A549 (cell line): ENCODE measurements at regions not wholly inside any gene's neighbourhood (a gene's known extent, or its start where the extent isn't known, plus 50 kb on each side); places are given as distances from the start of the nearest gene placed in this dataset.

Experiments
- ATAC-seq, 2 experiments: fragments of 200-7000 bp in 1 of 2; fragments of >200 bp in 1 of 2; cut with Nextera tagmentation in 1 of 2; cut with Tn5 transposase in 1 of 2; 3 replicates each; pipeline versions ENCODE4 v1.8.0 to v1.9.1; 2018 to 2020; ENCODE audit warnings: mild to moderate bottlenecking in 1 of 2, moderate library complexity in 1 of 2
- CTCF ChIA-PET: fragments of 300-600 bp; sonication (Branson Sonifier 250); formaldehyde crosslinking; extraction: SDS; loops from one replicate; lab custom pipeline; 2021; ENCODE audit warnings: antibody characterized with exemption, inconsistent platforms; lab: Yijun Ruan, JAX
- POLR2A ChIA-PET: fragments of 350-600 bp; formaldehyde crosslinking; extraction: SDS; loops from one replicate; lab custom pipeline; 2021; ENCODE audit warnings: antibody characterized with exemption, inconsistent platforms; lab: Yijun Ruan, JAX
- DNase-seq, 2 experiments: peaks; one replicate each; pipeline versions ENCODE4 v3.0.0 to v3.0.0-alpha.2; 2011 to 2016; ENCODE audit warnings: low read depth in 1 of 2, low spot score in 1 of 2
- FAIRE-seq: peaks from 2 replicates; lab custom pipeline; 2011; peaks lifted over from hg19 to GRCh38; lab: Jason Lieb, UNC
- H3K27ac ChIP-seq, 2 experiments: fragments of >200 bp; sonication (Bioruptor Twin); formaldehyde crosslinking; 3 replicates each; pipeline ENCODE4 v1.5.1; 2016 to 2017
- H3K4me1 ChIP-seq: fragments of >200 bp; sonication (Bioruptor Twin); formaldehyde crosslinking; 3 replicates; pipeline ENCODE4 v1.6.1; 2016
- H3K4me2 ChIP-seq: fragments of >200 bp; sonication (Bioruptor Twin); formaldehyde crosslinking; 3 replicates; pipeline ENCODE4 v1.6.1; 2016
- H3K4me3 ChIP-seq: fragments of >200 bp; sonication (Bioruptor Twin); formaldehyde crosslinking; 3 replicates; pipeline ENCODE4 v1.5.1; 2016
- H3K9me3 ChIP-seq: fragments of >200 bp; sonication (Bioruptor Twin); formaldehyde crosslinking; 3 replicates; pipeline ENCODE4 v1.6.1; 2016
- ATOH8 ChIP-seq: fragments of 250-450 bp; sonication (Bioruptor Pico); IDR thresholded peaks from 2 replicates; pipeline ENCODE4 v1.5.0; 2020; ENCODE audit warnings: low read depth, mild to moderate bottlenecking, moderate library complexity
- BCL3 ChIP-seq: fragments of >200 bp; sonication (Bioruptor Twin); formaldehyde crosslinking; IDR thresholded peaks from 3 replicates; pipeline ENCODE4 v1.6.1; 2016
- CEBPB ChIP-seq, 2 experiments: fragments of >200 bp in 1 of 2; sonication (Bioruptor Twin) in 1 of 2; formaldehyde crosslinking in 1 of 2; IDR thresholded peaks; 2 replicates each; pipeline ENCODE4 v1.6.1; 2012 to 2016
- CHD2 ChIP-seq: fragments of 150-350 bp; IDR thresholded peaks from 2 replicates; pipeline ENCODE4 v1.6.1; 2014; ENCODE audit warnings: low read length; ENCODE audit not compliant: partially characterized antibody
- CHD4 ChIP-seq: fragments of 200-600 bp; sonication (generic); IDR thresholded peaks from 2 replicates; pipeline ENCODE4 v1.6.1; 2016; ENCODE audit warnings: antibody characterized with exemption, mild to moderate bottlenecking, borderline replicate concordance
- EHF ChIP-seq: fragments of 250-450 bp; sonication (Bioruptor Pico); IDR thresholded peaks from 2 replicates; pipeline ENCODE4 v1.5.0; 2020; ENCODE audit warnings: mild to moderate bottlenecking
- EP300 ChIP-seq, 2 experiments: fragments of >200 bp; sonication (Bioruptor Twin); formaldehyde crosslinking; IDR thresholded peaks; 2 replicates in 1 of 2; 3 replicates in 1 of 2; pipeline ENCODE4 v1.6.1; 2016 to 2017
- ESRRA ChIP-seq: fragments of 150-350 bp; IDR thresholded peaks from 2 replicates; pipeline ENCODE4 v1.6.1; 2014; ENCODE audit warnings: mild to moderate bottlenecking, low read length, borderline replicate concordance
- FOXS1 ChIP-seq: fragments of 250-450 bp; sonication (Bioruptor Pico); IDR thresholded peaks from 2 replicates; pipeline ENCODE4 v1.5.0; 2020; ENCODE audit warnings: mild to moderate bottlenecking, moderate library complexity
- GATA3 ChIP-seq: IDR thresholded peaks from 2 replicates; pipeline ENCODE4 v1.6.1; 2012; ENCODE audit warnings: borderline replicate concordance
- HEYL ChIP-seq: fragments of 250-450 bp; sonication (Bioruptor Pico); IDR thresholded peaks from 2 replicates; pipeline ENCODE4 v1.8.0; 2021; ENCODE audit warnings: mild to moderate bottlenecking, moderate library complexity
- HMGXB4 ChIP-seq: fragments of 250-450 bp; sonication (Bioruptor Pico); IDR thresholded peaks from 2 replicates; pipeline ENCODE4 v1.5.0; 2021; ENCODE audit warnings: mild to moderate bottlenecking, moderate library complexity, borderline replicate concordance
- HOXA7 ChIP-seq: fragments of 250-450 bp; sonication (Bioruptor Pico); IDR thresholded peaks from 2 replicates; pipeline ENCODE4 v1.5.0; 2020; ENCODE audit warnings: mild to moderate bottlenecking, moderate library complexity
- HOXB13 ChIP-seq: fragments of 250-450 bp; sonication (Bioruptor Pico); IDR thresholded peaks from 2 replicates; pipeline ENCODE4 v1.5.0; 2020; ENCODE audit warnings: low read depth, mild to moderate bottlenecking, moderate library complexity
- HOXB5 ChIP-seq: fragments of 250-450 bp; sonication (Bioruptor Pico); IDR thresholded peaks from 2 replicates; pipeline ENCODE4 v1.5.0; 2020; ENCODE audit warnings: mild to moderate bottlenecking, moderate library complexity
- KDM5A ChIP-seq: fragments of 200-600 bp; sonication (generic); IDR thresholded peaks from 2 replicates; pipeline ENCODE4 v1.6.1; 2016; ENCODE audit warnings: antibody characterized with exemption, mild to moderate bottlenecking
- NPAS2 ChIP-seq: fragments of 250-450 bp; sonication (Bioruptor Pico); IDR thresholded peaks from 2 replicates; pipeline ENCODE4 v1.8.0; 2022; ENCODE audit warnings: mild to moderate bottlenecking, moderate library complexity, borderline replicate concordance
- PBX3 ChIP-seq: IDR thresholded peaks from 2 replicates; pipeline ENCODE4 v1.6.1; 2012
- RAD21 ChIP-seq, 2 experiments: fragments of >200 bp in 1 of 2; sonication (Bioruptor Twin) in 1 of 2; formaldehyde crosslinking in 1 of 2; IDR thresholded peaks in 1 of 2; conservative IDR thresholded peaks in 1 of 2; 2 replicates in 1 of 2; 3 replicates in 1 of 2; pipeline ENCODE4 v1.6.1; 2012 to 2018; ENCODE audit warnings: inconsistent platforms in 1 of 2
- RARB ChIP-seq: fragments of 250-450 bp; sonication (Bioruptor Pico); IDR thresholded peaks from 2 replicates; pipeline ENCODE4 v1.8.0; 2021; ENCODE audit warnings: mild to moderate bottlenecking, moderate library complexity
- USF2 ChIP-seq: fragments of 450-650 bp; IDR thresholded peaks from 2 replicates; pipeline ENCODE4 v1.6.1; 2014; ENCODE audit warnings: antibody characterized with exemption
- ZSCAN20 ChIP-seq: fragments of 250-450 bp; sonication (Bioruptor Pico); IDR thresholded peaks from 2 replicates; pipeline ENCODE4 v1.8.0; 2022; ENCODE audit warnings: mild to moderate bottlenecking, moderate library complexity
- WGBS: methylation state at CpG from one replicate; pipeline ENCODE4 v1.1.6; 2017; ENCODE audit errors: missing lambda C conversion rate; 5-methylcytosine and 5-hydroxymethylcytosine counted together

GRCh38 chr5:93017376-93017775, 563.6 kb downstream of the NR2F1-AS1 start:
- POLR2A ChIA-PET = no interaction called here

GRCh38 chr5:93010616-93011015, 570.4 kb downstream of the NR2F1-AS1 start:
- 79% methylated on average over 1 of the region's 1 CpG for WGBS
- H3K4me2 ChIP-seq = no peak overlapping the region
- no peaks in the 10 kb centered on the region for H3K4me1 ChIP-seq
- no peak overlapping the region for H3K4me3 ChIP-seq
- no peak overlapping the region for H3K27ac ChIP-seq
- no peak for ATAC-seq
- TF ChIP-seq HOXB5 (CRISPR knock-in tag) = no peak
- TF ChIP-seq HOXB13 = no peak
- no peak for TF ChIP-seq HEYL (CRISPR knock-in tag)
- TF ChIP-seq PBX3 = no peak
- no peak for TF ChIP-seq HOXA7
- TF ChIP-seq, all 56 proteins: peak for 0
- DNase-seq = no peak
- CTCF ChIA-PET = no interaction called here
- no peaks in the 10 kb centered on the region for H3K9me3 ChIP-seq
- FAIRE-seq = no peak
- POLR2A ChIA-PET = no interaction called here

More at GRCh38 chr5:93017376-93017775, 563.6 kb downstream of the NR2F1-AS1 start:
- no peaks in the 10 kb centered on the region for H3K9me3 ChIP-seq
- FAIRE-seq = no peak
- H3K4me2 ChIP-seq = no peak overlapping the region
- 93% methylated on average over 1 of the region's 1 CpG for WGBS
- no peak for TF ChIP-seq NPAS2
- TF ChIP-seq RAD21 (conservative IDR thresholded peaks at IDR 0.05 in 1 of 2, IDR thresholded peaks at IDR 0.05 in 1 of 2) = no peak
- TF ChIP-seq CHD2 = no peak
- TF ChIP-seq ATOH8 (CRISPR knock-in tag) = no peak
- no peak for TF ChIP-seq ZSCAN20
- TF ChIP-seq ESRRA = no peak
- TF ChIP-seq, all 56 proteins: peak for 0
- ATAC-seq = no peak
- CTCF ChIA-PET = no interaction called here
- no peak for DNase-seq
- H3K4me1 ChIP-seq = peaks cover 4% of the 10 kb centered on the region; the same call in 2 of the 3 replicates
- no peak overlapping the region for H3K27ac ChIP-seq
- H3K4me3 ChIP-seq = no peak overlapping the region

- ATAC-seq = no peak
- H3K4me2 ChIP-seq = no peak overlapping the region
- TF ChIP-seq RAD21 (conservative IDR thresholded peaks at IDR 0.05 in 1 of 2, IDR thresholded peaks at IDR 0.05 in 1 of 2) = no peak
- TF ChIP-seq FOXS1 (CRISPR knock-in tag) = no peak
- no peak for TF ChIP-seq EHF (CRISPR knock-in tag)
- no peak for TF ChIP-seq EP300 (IDR thresholded peaks at IDR 0.05)
- TF ChIP-seq CHD4 = no peak
- TF ChIP-seq BCL3 = no peak
- TF ChIP-seq, all 56 proteins: peak for 0
- H3K4me1 ChIP-seq = no peaks in the 10 kb centered on the region
- DNase-seq = no peak
- CTCF ChIA-PET = no interaction called here
- H3K27ac ChIP-seq = no peak overlapping the region
- no peak overlapping the region for H3K4me3 ChIP-seq
- H3K9me3 ChIP-seq = no peaks in the 10 kb centered on the region
- WGBS = 95% methylated on average over 2 of the region's 2 CpGs
- POLR2A ChIA-PET = no interaction called here
- no peak for FAIRE-seq
Measured at GRCh38 chr5:93010037-93010436, 571.0 kb downstream of the NR2F1-AS1 start.

- no peak for ATAC-seq
- no peaks in the 10 kb centered on the region for H3K9me3 ChIP-seq
- no peak overlapping the region for H3K27ac ChIP-seq
- FAIRE-seq = no peak
- no peak for DNase-seq
- 85% methylated on average over 7 of the region's 7 CpGs for WGBS
- ChIA-PET CTCF (no interaction called here), POLR2A (no interaction called here)
- no peak overlapping the region for H3K4me2 ChIP-seq
- no peak overlapping the region for H3K4me3 ChIP-seq
- no peaks in the 10 kb centered on the region for H3K4me1 ChIP-seq
- no peak for TF ChIP-seq HMGXB4
- TF ChIP-seq NPAS2 = no peak
- TF ChIP-seq CEBPB (IDR thresholded peaks at IDR 0.05) = no peak
- TF ChIP-seq USF2 = no peak
- no peak for TF ChIP-seq KDM5A
- no peak for TF ChIP-seq GATA3
- no peak for TF ChIP-seq ATOH8 (CRISPR knock-in tag)
- no peak for TF ChIP-seq RARB (CRISPR knock-in tag)
- no peak for TF ChIP-seq PBX3
Measured at GRCh38 chr5:93008502-93009207, 572.4 kb downstream of the NR2F1-AS1 start.
